Ascending aorta (tissue), 2 donors: ENCODE measurements at regions not wholly inside any gene's neighbourhood (a gene's known extent, or its start where the extent isn't known, plus 50 kb on each side); places are given as distances from the start of the nearest gene placed in this dataset.

ENCODE experiments used
- DNase-seq, 2 donors: peaks; one replicate each; pipeline ENCODE4 v3.0.0-alpha.2; 2019; ENCODE audit warnings: low spot score in 2 of 2
- H3K27ac ChIP-seq, 2 donors: fragments of 200-600 bp; sonication (generic); one replicate each; pipeline ENCODE4 v1.5.1; 2016 to 2017; ENCODE audit warnings: mild to moderate bottlenecking in 1 of 2
- H3K27me3 ChIP-seq: fragments of 200-600 bp; sonication (generic); one replicate; pipeline ENCODE4 v1.5.1; 2017
- H3K36me3 ChIP-seq, 2 donors: fragments of 200-600 bp; sonication (generic); one replicate each; pipeline ENCODE4 v1.5.1; 2016
- H3K4me1 ChIP-seq, 2 donors: fragments of 200-600 bp; sonication (generic); one replicate each; pipeline ENCODE4 v1.5.1; 2016 to 2017; ENCODE audit warnings: mild to moderate bottlenecking in 1 of 2
- H3K4me3 ChIP-seq, 2 donors: fragments of 200-600 bp; sonication (generic); one replicate each; pipeline ENCODE4 v1.5.1; 2016 to 2017; ENCODE audit warnings: mild to moderate bottlenecking in 1 of 2
- H3K9me3 ChIP-seq, 2 donors: fragments of 200-600 bp; sonication (generic); one replicate each; pipeline ENCODE4 v1.5.1; 2016
- intact Hi-C: fragments of 100-400 bp; cut with DNase I; formaldehyde crosslinking; loops from one replicate; pipeline ENCODE4 v1.15.1; 2023
- TF ChIP-seq, protein P1 (sequence below), 3 experiments: fragments of 200-600 bp in 2 of 3; fragments of 450-650 bp in 1 of 3; sonication (generic) in 2 of 3; IDR thresholded peaks; one replicate each; pipeline ENCODE4 v1.5.1; 2016 to 2019; ENCODE audit warnings: antibody characterized with exemption in 3 of 3, mild to moderate bottlenecking in 1 of 3, moderate library complexity in 1 of 3

DNA sequence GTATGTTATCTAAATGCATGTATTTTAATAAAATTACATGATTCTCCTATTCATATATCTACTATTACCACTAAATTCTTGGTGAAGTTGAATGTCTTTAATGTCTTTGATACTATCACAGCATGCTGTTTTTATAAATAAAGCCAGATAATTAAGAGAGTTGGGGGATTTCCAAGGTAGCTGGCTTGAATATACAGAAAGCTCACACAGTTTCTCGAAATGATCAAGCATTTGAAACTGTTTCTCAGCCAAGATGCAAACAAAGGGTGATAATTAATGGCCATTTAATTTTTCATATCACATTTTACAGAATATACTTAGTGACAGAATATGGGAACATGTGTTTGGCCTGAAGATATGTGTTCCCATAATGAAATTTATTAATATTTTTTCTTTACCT is 145.6 kb upstream of the CDH12 start:
- H3K36me3 ChIP-seq: no peaks in the 10 kb centered on the region
- H3K4me1 ChIP-seq: no peaks in the 10 kb centered on the region
- H3K27me3 ChIP-seq: no peaks in the 10 kb centered on the region
- H3K9me3 ChIP-seq: no peaks in the 10 kb centered on the region
- TF ChIP-seq, protein P1, sequence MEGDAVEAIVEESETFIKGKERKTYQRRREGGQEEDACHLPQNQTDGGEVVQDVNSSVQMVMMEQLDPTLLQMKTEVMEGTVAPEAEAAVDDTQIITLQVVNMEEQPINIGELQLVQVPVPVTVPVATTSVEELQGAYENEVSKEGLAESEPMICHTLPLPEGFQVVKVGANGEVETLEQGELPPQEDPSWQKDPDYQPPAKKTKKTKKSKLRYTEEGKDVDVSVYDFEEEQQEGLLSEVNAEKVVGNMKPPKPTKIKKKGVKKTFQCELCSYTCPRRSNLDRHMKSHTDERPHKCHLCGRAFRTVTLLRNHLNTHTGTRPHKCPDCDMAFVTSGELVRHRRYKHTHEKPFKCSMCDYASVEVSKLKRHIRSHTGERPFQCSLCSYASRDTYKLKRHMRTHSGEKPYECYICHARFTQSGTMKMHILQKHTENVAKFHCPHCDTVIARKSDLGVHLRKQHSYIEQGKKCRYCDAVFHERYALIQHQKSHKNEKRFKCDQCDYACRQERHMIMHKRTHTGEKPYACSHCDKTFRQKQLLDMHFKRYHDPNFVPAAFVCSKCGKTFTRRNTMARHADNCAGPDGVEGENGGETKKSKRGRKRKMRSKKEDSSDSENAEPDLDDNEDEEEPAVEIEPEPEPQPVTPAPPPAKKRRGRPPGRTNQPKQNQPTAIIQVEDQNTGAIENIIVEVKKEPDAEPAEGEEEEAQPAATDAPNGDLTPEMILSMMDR (IDR thresholded peaks at IDR 0.05): no peak
- H3K4me3 ChIP-seq: no peak overlapping the region
- intact Hi-C loops: no loop called here
- no peak for DNase-seq
- no peak overlapping the region for H3K27ac ChIP-seq

DNA sequence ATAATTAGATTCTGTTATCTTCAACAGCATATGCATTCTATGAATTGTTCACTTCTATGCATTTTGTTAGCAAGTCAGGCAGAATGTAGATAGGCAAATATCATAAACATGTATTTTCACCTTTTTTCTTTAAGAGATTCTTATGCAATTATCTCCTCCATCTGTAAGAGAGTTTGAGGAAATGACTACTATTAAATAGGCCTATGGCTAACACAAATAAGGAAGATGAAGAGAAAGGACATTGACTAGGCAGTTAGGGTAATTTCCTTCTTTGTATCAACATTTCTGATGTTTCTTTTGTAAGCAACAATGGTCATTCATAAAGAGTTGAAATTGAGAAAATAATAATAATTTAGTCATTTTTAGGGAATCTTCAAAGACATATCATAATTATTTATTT is 145.2 kb upstream of the CDH12 start:
- Histone ChIP-seq H3K27ac (no peak overlapping the region), H3K9me3 (no peaks in the 10 kb centered on the region), H3K4me1 (no peaks in the 10 kb centered on the region), H3K27me3 (no peaks in the 10 kb centered on the region), H3K36me3 (no peaks in the 10 kb centered on the region), H3K4me3 (no peak overlapping the region)
- TF ChIP-seq, protein P1 (IDR thresholded peaks at IDR 0.05): no peak
- DNase-seq: no peak
- intact Hi-C loops: no loop called here

DNA sequence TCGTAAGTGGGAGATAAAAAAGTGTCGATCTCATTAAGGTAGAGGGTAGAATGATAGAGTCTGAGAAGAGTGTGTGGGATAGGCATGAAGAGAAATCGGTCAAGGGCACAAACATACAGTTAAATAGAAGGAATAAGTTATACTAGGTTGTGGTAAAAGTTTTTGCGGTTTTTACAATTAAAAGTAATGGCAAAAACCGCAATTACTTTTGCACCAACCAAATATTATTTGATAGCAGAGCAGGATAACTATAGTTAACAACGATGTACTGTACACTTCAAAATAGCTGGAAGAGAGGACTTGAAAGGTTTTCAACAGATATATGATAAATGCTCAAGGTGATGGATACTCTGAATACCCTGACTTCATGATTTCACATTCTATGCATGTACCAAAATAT is 135.8 kb upstream of the CDH12 start:
- Histone ChIP-seq H3K4me1 (no peaks in the 10 kb centered on the region), H3K27me3 (no peaks in the 10 kb centered on the region), H3K36me3 (no peaks in the 10 kb centered on the region), H3K4me3 (no peak overlapping the region), H3K9me3 (no peaks in the 10 kb centered on the region), H3K27ac (no peak overlapping the region)
- TF ChIP-seq, protein P1 (IDR thresholded peaks at IDR 0.05): no peak
- intact Hi-C loops: no loop called here
- no peak for DNase-seq

DNA sequence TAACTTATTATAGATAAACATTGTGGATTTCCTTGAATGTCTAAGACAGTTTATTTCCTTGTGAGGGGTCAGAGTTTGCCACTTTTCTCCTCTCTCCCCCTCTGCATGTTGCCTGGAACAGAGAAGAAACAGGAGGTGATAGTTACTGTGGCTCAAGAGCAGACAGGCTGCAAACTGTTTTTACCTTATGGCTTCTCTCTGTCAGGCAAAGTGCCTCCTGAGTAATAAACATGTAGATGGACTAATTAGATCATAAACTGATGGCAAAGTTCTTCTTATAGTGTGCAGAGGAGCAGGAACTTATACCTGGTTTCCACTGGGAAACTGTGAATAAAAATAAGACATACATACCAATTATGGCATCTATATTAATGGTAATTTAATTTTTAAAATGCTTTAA is 133.1 kb upstream of the CDH12 start:
- Histone ChIP-seq H3K4me3 (no peak overlapping the region), H3K36me3 (no peaks in the 10 kb centered on the region), H3K4me1 (no peaks in the 10 kb centered on the region), H3K27me3 (no peaks in the 10 kb centered on the region), H3K27ac (no peak overlapping the region), H3K9me3 (no peaks in the 10 kb centered on the region)
- no peak for DNase-seq
- TF ChIP-seq, protein P1 (IDR thresholded peaks at IDR 0.05): no peak
- intact Hi-C loops: no loop called here

DNA sequence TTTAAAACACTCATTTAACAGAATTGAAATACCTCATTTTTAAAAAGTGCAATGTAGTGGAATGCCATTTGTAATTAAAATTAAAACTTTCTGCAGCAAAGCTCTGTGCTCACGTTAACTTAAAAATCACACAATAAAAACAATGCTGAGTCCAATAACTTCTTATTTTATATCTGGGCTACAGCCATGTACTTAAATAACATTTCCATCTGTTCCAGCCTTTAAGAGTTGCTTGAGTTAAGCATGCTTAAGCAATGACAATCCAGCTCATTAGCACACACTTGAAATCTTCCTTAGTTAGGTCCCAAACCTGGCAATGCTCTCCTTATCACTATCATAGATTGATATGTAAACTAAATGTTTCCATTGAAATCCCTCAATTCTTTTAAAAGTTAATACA is 132.3 kb upstream of the CDH12 start:
- Histone ChIP-seq H3K4me3 (no peak overlapping the region), H3K4me1 (no peaks in the 10 kb centered on the region), H3K27ac (no peak overlapping the region), H3K9me3 (no peaks in the 10 kb centered on the region), H3K36me3 (no peaks in the 10 kb centered on the region), H3K27me3 (no peaks in the 10 kb centered on the region)
- DNase-seq: no peak
- intact Hi-C loops: no loop called here
- TF ChIP-seq, protein P1 (IDR thresholded peaks at IDR 0.05): no peak

DNA sequence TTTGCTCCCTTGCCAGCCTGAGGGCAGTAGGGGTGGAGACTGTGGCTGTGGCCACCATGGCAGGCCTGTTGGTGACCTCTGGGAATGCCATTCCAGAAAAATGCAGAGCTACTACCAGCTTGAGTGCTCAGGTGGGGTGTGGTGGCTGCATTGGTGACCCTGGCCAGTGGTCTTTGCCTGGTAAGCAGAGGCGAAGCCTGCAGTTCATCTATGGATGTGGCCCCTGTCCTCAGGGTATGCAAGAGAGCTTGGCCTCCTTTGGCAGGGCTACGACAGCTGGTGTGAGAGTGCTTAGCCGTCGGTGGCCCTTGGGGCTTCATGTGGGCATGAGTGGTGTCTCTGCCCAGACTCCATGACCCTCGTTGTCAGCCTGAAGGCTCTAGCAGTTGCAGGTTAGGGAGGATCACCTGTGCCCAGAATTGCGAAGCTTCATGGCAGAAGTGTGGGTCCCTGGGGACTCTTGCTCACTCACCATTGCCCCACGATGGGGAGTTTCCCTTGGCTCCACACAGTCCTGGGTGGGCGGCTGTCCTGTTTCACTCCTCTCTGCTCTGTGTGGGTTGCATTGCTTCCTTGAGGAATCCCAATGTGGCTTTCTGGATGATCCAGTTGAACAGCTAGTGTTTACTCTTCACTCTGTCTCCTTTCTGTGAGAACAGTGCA is 117.9 kb upstream of the CDH12 start:
- intact Hi-C loops: no loop called here
- no peak for DNase-seq
- TF ChIP-seq, protein P1 (IDR thresholded peaks at IDR 0.05): no peak
- no peaks in the 10 kb centered on the region for H3K27me3 ChIP-seq
- H3K9me3 ChIP-seq: peaks cover 0 to 4% of the 10 kb centered on the region in 2 donors
- H3K4me1 ChIP-seq: no peaks in the 10 kb centered on the region
- H3K36me3 ChIP-seq: no peaks in the 10 kb centered on the region
- H3K4me3 ChIP-seq: no peak overlapping the region
- no peak overlapping the region for H3K27ac ChIP-seq
